ENCODE measurements at regions not wholly inside any gene's neighbourhood (a gene's known extent, or its start where the extent isn't known, plus 50 kb on each side); places are given as distances from the start of the nearest gene placed in this dataset.

DNA sequence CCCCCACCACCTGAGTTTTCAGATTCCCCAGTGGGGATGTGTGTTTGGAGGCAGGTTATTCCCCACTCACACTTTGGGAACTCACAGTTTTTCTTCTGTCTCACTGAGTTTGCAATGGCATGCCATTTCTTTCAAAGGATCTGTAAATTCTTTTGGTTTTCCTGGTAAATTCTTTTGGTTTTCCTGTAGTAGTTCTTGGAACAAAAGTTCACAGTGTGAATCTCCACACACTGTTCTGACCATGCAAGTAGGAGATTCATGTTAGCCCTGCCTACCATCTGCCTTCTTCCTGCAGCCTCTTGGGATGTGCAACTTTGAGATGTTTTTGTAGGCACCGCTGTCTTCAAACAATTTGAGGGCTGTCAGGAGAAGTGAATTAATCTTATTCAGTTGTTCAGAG, 165.6 kb upstream of the OGFRL1 start:
- Histone ChIP-seq H3K4me3 (ENCODE audit: low read length in 2 of 2) (no peak overlapping the region), H3K4me1 (ENCODE audit: control insufficient read depth in 1 of 2, insufficient read depth in 2 of 2, low read length in 2 of 2) (no peaks in the 10 kb centered on the region), H3K9me3 (ENCODE audit: control insufficient read depth, low read length) (peaks cover 3% of the 10 kb centered on the region), H3K27me3 (ENCODE audit: control insufficient read depth in 1 of 2, insufficient read depth in 2 of 2, low read length in 1 of 2) (no peaks in the 10 kb centered on the region), H3K27ac (ENCODE audit: low read depth in 1 of 2, low read length in 2 of 2) (no peak overlapping the region), H3K36me3 (ENCODE audit: control insufficient read depth in 1 of 2, insufficient read depth in 2 of 2, low read length in 1 of 2) (no peaks in the 10 kb centered on the region)
- intact Hi-C loops (cut with DNase I), result no loop called here
- ATAC-seq (ENCODE audit: low FRiP score), result no peak
- WGBS, 2 donors, result 50 to 74% methylated on average over 1 of the region's 1 CpG
- no peak for DNase-seq

DNA sequence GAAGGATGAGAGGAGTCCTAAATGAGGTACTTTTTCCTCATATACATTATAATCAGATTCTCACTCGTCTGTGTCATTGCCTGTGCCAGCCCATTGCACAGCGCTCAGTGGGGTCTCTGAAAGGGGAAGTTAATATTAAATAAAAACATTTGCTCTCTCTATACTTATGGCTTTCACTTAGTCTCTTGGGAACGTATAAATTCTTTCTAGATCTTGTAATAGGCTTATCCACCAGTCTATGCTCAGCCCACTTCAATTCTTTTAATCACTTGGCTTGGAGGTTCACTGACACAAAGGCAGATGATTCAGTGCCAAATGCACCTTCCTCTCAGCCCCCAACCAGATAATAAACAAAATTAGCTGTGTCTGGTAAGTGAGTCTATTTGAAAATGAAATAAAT, 164.3 kb upstream of the OGFRL1 start:
- 20 to 35% methylated on average over 3 of the region's 3 CpGs for WGBS, 2 donors
- DNase-seq (no peak), ATAC-seq (ENCODE audit: low FRiP score) (no peak)
- Histone ChIP-seq H3K9me3 (ENCODE audit: control insufficient read depth, low read length) (peaks cover 3% of the 10 kb centered on the region), H3K36me3 (ENCODE audit: control insufficient read depth in 1 of 2, insufficient read depth in 2 of 2, low read length in 1 of 2) (no peaks in the 10 kb centered on the region), H3K27ac (ENCODE audit: low read depth in 1 of 2, low read length in 2 of 2) (no peak overlapping the region), H3K4me1 (ENCODE audit: control insufficient read depth in 1 of 2, insufficient read depth in 2 of 2, low read length in 2 of 2) (no peaks in the 10 kb centered on the region), H3K4me3 (ENCODE audit: low read length in 2 of 2) (no peak overlapping the region), H3K27me3 (ENCODE audit: control insufficient read depth in 1 of 2, insufficient read depth in 2 of 2, low read length in 1 of 2) (no peaks in the 10 kb centered on the region)
- intact Hi-C loops (cut with DNase I), result no loop called here

- ATAC-seq (ENCODE audit: low FRiP score), result no peak
- H3K27ac ChIP-seq (ENCODE audit: low read depth in 1 of 2, low read length in 2 of 2), result no peak overlapping the region
- H3K27me3 ChIP-seq (ENCODE audit: control insufficient read depth in 1 of 2, insufficient read depth in 2 of 2, low read length in 1 of 2), result no peaks in the 10 kb centered on the region
- intact Hi-C loops (cut with DNase I), result no loop called here
- DNase-seq, result no peak
- H3K4me1 ChIP-seq (ENCODE audit: control insufficient read depth in 1 of 2, insufficient read depth in 2 of 2, low read length in 2 of 2), result no peaks in the 10 kb centered on the region
- no peaks in the 10 kb centered on the region for H3K36me3 ChIP-seq (ENCODE audit: control insufficient read depth in 1 of 2, insufficient read depth in 2 of 2, low read length in 1 of 2)
- no peak overlapping the region for H3K4me3 ChIP-seq (ENCODE audit: low read length in 2 of 2)
- peaks cover 3% of the 10 kb centered on the region for H3K9me3 ChIP-seq (ENCODE audit: control insufficient read depth, low read length)
Observed at GRCh38 chr6:71125216-71125615, 163.4 kb upstream of the OGFRL1 start.

GRCh38 chr6:71126506-71126905, 162.1 kb upstream of the OGFRL1 start:
- ATAC-seq (ENCODE audit: low FRiP score), result no peak

DNA sequence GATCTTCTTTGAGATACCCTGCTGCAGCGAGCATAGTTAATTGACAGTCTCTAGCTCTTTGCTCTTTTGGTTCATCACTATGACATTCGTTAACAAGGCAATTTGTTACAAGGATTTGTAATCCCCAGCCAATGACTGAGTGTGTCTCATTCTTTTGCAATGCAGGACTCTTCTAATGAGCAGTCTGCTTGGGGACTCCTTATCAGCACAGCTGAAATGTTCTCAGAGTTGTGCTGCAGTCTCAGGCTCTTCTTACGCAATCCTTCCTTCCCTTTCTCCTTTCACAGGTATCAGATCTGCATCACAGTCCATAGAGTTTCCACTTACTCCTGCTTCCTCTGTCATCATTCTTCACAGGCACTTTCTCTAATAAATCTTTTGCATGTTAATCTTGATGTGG, 161.2 kb upstream of the OGFRL1 start:
- intact Hi-C loops (cut with DNase I), result no loop called here
- DNase-seq, result no peak
- 92 to 98% methylated on average over 3 of the region's 3 CpGs for WGBS, 2 donors
- ATAC-seq (ENCODE audit: low FRiP score), result no peak
- H3K4me1 ChIP-seq (ENCODE audit: control insufficient read depth in 1 of 2, insufficient read depth in 2 of 2, low read length in 2 of 2), result no peaks in the 10 kb centered on the region
- H3K9me3 ChIP-seq (ENCODE audit: control insufficient read depth, low read length), result peaks cover 2% of the 10 kb centered on the region
- H3K27ac ChIP-seq (ENCODE audit: low read depth in 1 of 2, low read length in 2 of 2), result no peak overlapping the region
- no peaks in the 10 kb centered on the region for H3K36me3 ChIP-seq (ENCODE audit: control insufficient read depth in 1 of 2, insufficient read depth in 2 of 2, low read length in 1 of 2)
- H3K27me3 ChIP-seq (ENCODE audit: control insufficient read depth in 1 of 2, insufficient read depth in 2 of 2, low read length in 1 of 2), result no peaks in the 10 kb centered on the region
- no peak overlapping the region for H3K4me3 ChIP-seq (ENCODE audit: low read length in 2 of 2)

More at GRCh38 chr6:71126506-71126905, 162.1 kb upstream of the OGFRL1 start:
- no peaks in the 10 kb centered on the region for H3K36me3 ChIP-seq (ENCODE audit: control insufficient read depth in 1 of 2, insufficient read depth in 2 of 2, low read length in 1 of 2)
- no peaks in the 10 kb centered on the region for H3K27me3 ChIP-seq (ENCODE audit: control insufficient read depth in 1 of 2, insufficient read depth in 2 of 2, low read length in 1 of 2)
- no peak for DNase-seq
- no peaks in the 10 kb centered on the region for H3K4me1 ChIP-seq (ENCODE audit: control insufficient read depth in 1 of 2, insufficient read depth in 2 of 2, low read length in 2 of 2)
- peaks cover 3% of the 10 kb centered on the region for H3K9me3 ChIP-seq (ENCODE audit: control insufficient read depth, low read length)
- intact Hi-C loops (cut with DNase I), result no loop called here
- H3K4me3 ChIP-seq (ENCODE audit: low read length in 2 of 2), result no peak overlapping the region
- 35 to 59% methylated on average over 1 of the region's 1 CpG for WGBS, 2 donors
- no peak overlapping the region for H3K27ac ChIP-seq (ENCODE audit: low read depth in 1 of 2, low read length in 2 of 2)

- Histone ChIP-seq H3K27me3 (ENCODE audit: control insufficient read depth in 1 of 2, insufficient read depth in 2 of 2, low read length in 1 of 2) (no peaks in the 10 kb centered on the region), H3K4me1 (ENCODE audit: control insufficient read depth in 1 of 2, insufficient read depth in 2 of 2, low read length in 2 of 2) (no peaks in the 10 kb centered on the region), H3K36me3 (ENCODE audit: control insufficient read depth in 1 of 2, insufficient read depth in 2 of 2, low read length in 1 of 2) (no peaks in the 10 kb centered on the region), H3K9me3 (ENCODE audit: control insufficient read depth, low read length) (peaks cover 1% of the 10 kb centered on the region), H3K27ac (ENCODE audit: low read depth in 1 of 2, low read length in 2 of 2) (no peak overlapping the region), H3K4me3 (ENCODE audit: low read length in 2 of 2) (no peak overlapping the region)
- DNase-seq, result no peak
- 54 to 69% methylated on average over 1 of the region's 1 CpG for WGBS, 2 donors
- intact Hi-C loops (cut with DNase I), result no loop called here
- no peak for ATAC-seq (ENCODE audit: low FRiP score)
Observed at GRCh38 chr6:71130277-71130676, 158.3 kb upstream of the OGFRL1 start.

GRCh38 chr6:71134929-71135642, 153.5 kb upstream of the OGFRL1 start:
- ATAC-seq (ENCODE audit: low FRiP score) (no peak), DNase-seq (no peak)
- Histone ChIP-seq H3K4me3 (ENCODE audit: low read length in 2 of 2) (no peak overlapping the region), H3K27me3 (ENCODE audit: control insufficient read depth in 1 of 2, insufficient read depth in 2 of 2, low read length in 1 of 2) (peaks cover 0 to 1% of the 10 kb centered on the region in 2 donors), H3K36me3 (ENCODE audit: control insufficient read depth in 1 of 2, insufficient read depth in 2 of 2, low read length in 1 of 2) (no peaks in the 10 kb centered on the region), H3K4me1 (ENCODE audit: control insufficient read depth in 1 of 2, insufficient read depth in 2 of 2, low read length in 2 of 2) (no peaks in the 10 kb centered on the region), H3K9me3 (ENCODE audit: control insufficient read depth, low read length) (no peaks in the 10 kb centered on the region), H3K27ac (ENCODE audit: low read depth in 1 of 2, low read length in 2 of 2) (no peak overlapping the region)
- WGBS, 2 donors, result 76 to 79% methylated on average over 6 of the region's 6 CpGs
- intact Hi-C loops (cut with DNase I), result no loop called here

GRCh38 chr6:71137973-71138372, 150.6 kb upstream of the OGFRL1 start:
- no peak for ATAC-seq (ENCODE audit: low FRiP score)
- intact Hi-C loops (cut with DNase I), result no loop called here
- no peaks in the 10 kb centered on the region for H3K4me1 ChIP-seq (ENCODE audit: control insufficient read depth in 1 of 2, insufficient read depth in 2 of 2, low read length in 2 of 2)
- DNase-seq, result no peak
- no peaks in the 10 kb centered on the region for H3K9me3 ChIP-seq (ENCODE audit: control insufficient read depth, low read length)
- no peak overlapping the region for H3K4me3 ChIP-seq (ENCODE audit: low read length in 2 of 2)
- 89 to 91% methylated on average over 1 of the region's 1 CpG for WGBS, 2 donors
- H3K27ac ChIP-seq (ENCODE audit: low read depth in 1 of 2, low read length in 2 of 2), result no peak overlapping the region
- no peaks in the 10 kb centered on the region for H3K36me3 ChIP-seq (ENCODE audit: control insufficient read depth in 1 of 2, insufficient read depth in 2 of 2, low read length in 1 of 2)
- H3K27me3 ChIP-seq (ENCODE audit: control insufficient read depth in 1 of 2, insufficient read depth in 2 of 2, low read length in 1 of 2), result peaks cover 0 to 1% of the 10 kb centered on the region in 2 donors

GRCh38 chr6:71138376-71138775, 150.2 kb upstream of the OGFRL1 start:
- 10% methylated on average over 2 of the region's 2 CpGs for WGBS, 2 donors

More at GRCh38 chr6:71138376-71138775, 150.2 kb upstream of the OGFRL1 start:
- H3K4me1 ChIP-seq (ENCODE audit: control insufficient read depth in 1 of 2, insufficient read depth in 2 of 2, low read length in 2 of 2), result no peaks in the 10 kb centered on the region
- H3K36me3 ChIP-seq (ENCODE audit: control insufficient read depth in 1 of 2, insufficient read depth in 2 of 2, low read length in 1 of 2), result no peaks in the 10 kb centered on the region
- ATAC-seq (ENCODE audit: low FRiP score) (no peak), DNase-seq (no peak)
- H3K27ac ChIP-seq (ENCODE audit: low read depth in 1 of 2, low read length in 2 of 2), result no peak overlapping the region
- no peak overlapping the region for H3K4me3 ChIP-seq (ENCODE audit: low read length in 2 of 2)
- peaks cover 0 to 1% of the 10 kb centered on the region in 2 donors for H3K27me3 ChIP-seq (ENCODE audit: control insufficient read depth in 1 of 2, insufficient read depth in 2 of 2, low read length in 1 of 2)
- intact Hi-C loops (cut with DNase I), result no loop called here
- no peaks in the 10 kb centered on the region for H3K9me3 ChIP-seq (ENCODE audit: control insufficient read depth, low read length)
